Epithelial cell of proximal tubule (primary cell): ENCODE measurements at regions not wholly inside any gene's neighbourhood (a gene's known extent, or its start where the extent isn't known, plus 50 kb on each side); places are given as distances from the start of the nearest gene placed in this dataset.
"Not testable (repeated sequence)": the region's sequence is repeated elsewhere in the genome, so short reads cannot be mapped to it uniquely, and the experiment has no call there.

ENCODE experiments used
- DNase-seq: peaks from one replicate; pipeline ENCODE4 v3.0.0-alpha.2; 2011; ENCODE audit warnings: low read depth
- H3K4me3 ChIP-seq: 2 replicates; pipeline ENCODE4 v1.5.1; 2011; ENCODE audit warnings: low read depth, mild to moderate bottlenecking, low read length
- TF ChIP-seq, protein P1 (sequence below): conservative IDR thresholded peaks from 2 replicates; pipeline ENCODE4 v1.5.1; 2012; ENCODE audit warnings: low read depth, mild to moderate bottlenecking, low read length

GRCh38 chr2:107742460-107743027 is 84.1 kb upstream of the RGPD4 start:
- no peak for DNase-seq
- TF ChIP-seq, protein P1, sequence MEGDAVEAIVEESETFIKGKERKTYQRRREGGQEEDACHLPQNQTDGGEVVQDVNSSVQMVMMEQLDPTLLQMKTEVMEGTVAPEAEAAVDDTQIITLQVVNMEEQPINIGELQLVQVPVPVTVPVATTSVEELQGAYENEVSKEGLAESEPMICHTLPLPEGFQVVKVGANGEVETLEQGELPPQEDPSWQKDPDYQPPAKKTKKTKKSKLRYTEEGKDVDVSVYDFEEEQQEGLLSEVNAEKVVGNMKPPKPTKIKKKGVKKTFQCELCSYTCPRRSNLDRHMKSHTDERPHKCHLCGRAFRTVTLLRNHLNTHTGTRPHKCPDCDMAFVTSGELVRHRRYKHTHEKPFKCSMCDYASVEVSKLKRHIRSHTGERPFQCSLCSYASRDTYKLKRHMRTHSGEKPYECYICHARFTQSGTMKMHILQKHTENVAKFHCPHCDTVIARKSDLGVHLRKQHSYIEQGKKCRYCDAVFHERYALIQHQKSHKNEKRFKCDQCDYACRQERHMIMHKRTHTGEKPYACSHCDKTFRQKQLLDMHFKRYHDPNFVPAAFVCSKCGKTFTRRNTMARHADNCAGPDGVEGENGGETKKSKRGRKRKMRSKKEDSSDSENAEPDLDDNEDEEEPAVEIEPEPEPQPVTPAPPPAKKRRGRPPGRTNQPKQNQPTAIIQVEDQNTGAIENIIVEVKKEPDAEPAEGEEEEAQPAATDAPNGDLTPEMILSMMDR, result no peak
- H3K4me3 ChIP-seq, result no peak overlapping the region

DNA sequence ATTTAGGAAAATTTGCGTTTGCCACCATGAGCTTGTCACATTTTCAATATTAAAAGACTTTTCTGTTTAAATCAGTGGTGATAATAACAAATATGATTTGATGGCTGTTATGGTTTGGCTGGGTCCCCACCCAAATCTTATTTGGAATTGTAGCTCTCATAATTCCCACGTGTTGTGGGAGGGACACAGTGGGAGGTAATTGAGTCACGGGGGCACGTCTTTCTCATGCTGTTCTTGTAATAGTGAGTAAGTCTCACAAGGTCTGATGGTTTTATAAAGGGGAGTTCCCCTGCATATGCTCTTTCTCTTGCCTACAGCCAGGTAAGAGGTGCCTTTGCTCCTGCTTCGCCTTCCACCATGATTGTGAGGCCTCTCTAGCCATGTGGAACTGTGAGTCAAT is 83.4 kb upstream of the RGPD4 start:
- no peak for DNase-seq
- H3K4me3 ChIP-seq, result no peak overlapping the region
- TF ChIP-seq, protein P1, result no peak

DNA sequence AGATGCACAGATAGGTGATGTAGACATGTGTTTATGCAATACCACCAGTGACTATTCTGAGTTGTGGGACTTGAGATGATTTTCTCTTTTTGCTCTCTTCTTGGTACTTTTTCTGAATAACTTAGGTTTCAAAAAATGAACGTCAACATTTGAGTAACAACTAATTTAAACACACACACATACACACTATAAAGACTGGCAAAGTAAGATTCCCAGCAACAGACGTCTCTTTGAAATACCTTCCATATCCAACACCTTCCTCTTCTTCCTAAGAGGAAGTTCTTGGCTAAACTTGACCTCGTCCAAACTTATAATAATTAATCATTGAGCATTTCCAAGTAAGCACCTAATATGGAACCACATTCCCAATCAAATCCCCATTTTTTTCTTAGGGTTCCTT is 81.6 kb upstream of the RGPD4 start:
- TF ChIP-seq, protein P1, result no peak
- DNase-seq, result no peak
- H3K4me3 ChIP-seq, result no peak overlapping the region

DNA sequence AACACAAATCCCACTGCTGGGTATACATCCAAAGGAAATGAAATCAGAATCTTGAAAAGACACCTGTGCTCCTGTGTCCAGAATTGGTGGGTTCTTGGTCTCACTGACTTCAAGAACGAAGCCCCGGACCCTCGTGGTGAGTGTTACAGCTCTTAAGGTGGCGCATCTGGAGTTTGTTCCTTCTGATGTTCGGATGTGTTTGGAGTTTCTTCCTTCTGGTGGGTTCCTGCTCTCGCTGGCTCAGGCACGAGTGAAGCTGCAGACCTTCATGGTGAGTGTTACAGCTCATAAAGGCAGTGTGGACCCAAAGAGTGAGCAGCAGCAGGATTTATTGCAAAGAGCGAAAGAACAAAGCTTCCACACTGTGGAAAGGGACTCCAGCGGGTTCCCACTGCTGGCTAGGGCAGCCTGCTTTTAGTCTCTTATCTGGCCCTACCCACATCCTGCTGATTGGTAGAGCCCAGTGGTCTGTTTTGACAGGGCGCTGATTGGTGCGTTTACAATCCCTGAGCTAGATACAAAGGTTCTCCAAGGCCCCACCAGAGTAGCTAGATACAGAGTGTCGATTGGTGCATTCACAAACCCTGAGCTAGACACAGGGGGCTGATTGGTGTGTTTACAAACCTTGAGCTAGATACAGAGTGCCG is 80.0 kb upstream of the RGPD4 start:
- DNase-seq, result not testable (repeated sequence)

DNA sequence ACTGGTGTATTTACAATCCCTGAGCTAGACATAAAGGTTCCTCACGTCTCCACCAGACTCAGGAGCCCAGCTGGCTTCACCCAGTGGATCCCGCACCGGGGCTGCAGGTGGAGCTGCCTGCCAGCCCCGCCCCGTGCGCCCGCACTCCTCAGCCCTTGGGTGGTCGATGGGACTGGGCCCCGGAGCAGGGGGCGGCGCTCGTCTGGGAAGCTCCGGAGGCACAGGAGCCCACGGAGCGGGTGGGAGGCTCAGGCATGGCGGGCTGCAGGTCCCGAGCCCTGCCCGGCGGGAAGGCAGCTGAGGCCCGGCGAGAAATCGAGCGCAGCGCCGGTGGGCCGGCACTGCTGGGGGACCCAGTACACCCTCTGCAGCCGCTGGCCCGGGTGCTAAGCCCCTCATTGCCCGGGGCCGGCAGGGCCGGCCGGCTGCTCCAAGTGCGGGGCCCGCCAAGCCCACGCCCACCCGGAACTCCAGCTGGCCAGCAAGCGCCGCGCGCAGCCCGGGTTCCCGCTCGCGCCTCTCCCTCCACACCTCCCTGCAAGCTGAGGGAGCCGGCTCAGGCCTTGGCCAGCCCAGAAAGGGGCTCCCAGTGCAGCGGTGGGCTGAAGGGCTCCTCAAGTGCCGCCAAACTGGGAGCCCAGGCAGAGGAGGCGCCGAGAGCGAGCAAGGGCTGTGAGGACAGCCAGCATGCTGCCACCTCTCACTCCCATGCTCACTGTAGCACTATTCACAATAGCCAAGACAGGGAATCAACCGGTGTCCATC is 79.3 kb upstream of the RGPD4 start:
- not testable (repeated sequence) for DNase-seq, H3K4me3 ChIP-seq

More for the DNA sequence above, 80.0 kb upstream of the RGPD4 start:
- H3K4me3 ChIP-seq, result not testable (repeated sequence)

GRCh38 chr2:107747964-107748583 is 78.6 kb upstream of the RGPD4 start:
- H3K4me3 ChIP-seq, result no peak overlapping the region
- TF ChIP-seq, protein P1, result no peak
- DNase-seq, result no peak

DNA sequence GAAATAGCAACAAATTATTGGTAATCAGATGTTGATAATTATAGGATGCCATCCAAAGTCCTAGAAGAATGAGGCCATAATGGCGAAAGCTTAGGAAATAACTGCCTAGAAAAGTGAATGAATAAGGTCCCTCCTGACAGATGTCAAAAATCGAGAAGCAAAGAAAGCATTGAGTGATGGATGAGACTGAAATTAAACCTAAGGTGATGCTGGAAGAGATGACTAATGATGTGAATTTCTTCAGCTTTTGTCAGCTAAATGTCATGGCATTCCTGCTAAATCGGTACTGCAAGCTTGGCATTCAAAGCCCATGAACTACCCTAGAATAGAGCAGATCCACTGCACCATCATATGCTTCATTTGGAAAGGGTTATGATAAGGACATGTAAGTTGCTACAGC is 74.8 kb upstream of the RGPD4 start:
- no peak for DNase-seq
- H3K4me3 ChIP-seq, result no peak overlapping the region
- TF ChIP-seq, protein P1, result no peak

DNA sequence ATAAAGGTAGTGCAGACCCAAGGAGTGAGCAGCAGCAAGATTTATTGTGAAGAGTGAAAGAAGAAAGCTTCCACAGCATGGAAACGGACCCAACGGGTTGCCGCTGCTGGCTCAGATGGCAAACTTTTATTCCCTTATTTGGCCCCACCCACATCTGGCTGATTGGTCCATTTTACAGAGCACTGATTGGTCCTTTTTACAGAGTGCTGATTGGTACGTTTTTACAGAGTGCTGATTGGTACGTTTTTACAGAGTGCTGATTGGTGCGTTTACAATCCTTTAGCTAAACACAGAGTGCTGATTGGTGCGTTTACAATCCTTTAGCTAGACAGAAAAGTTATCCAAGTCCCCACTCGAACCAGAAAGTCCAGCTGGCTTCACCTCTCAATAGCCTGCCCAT is 72.9 kb upstream of the RGPD4 start:
- H3K4me3 ChIP-seq, DNase-seq: not testable (repeated sequence)
